H9 (cell line): ENCODE measurements at regions not wholly inside any gene's neighbourhood (a gene's known extent, or its start where the extent isn't known, plus 50 kb on each side); places are given as distances from the start of the nearest gene placed in this dataset.

Experiments
- DNase-seq: peaks from one replicate; pipeline ENCODE4 v3.0.0-alpha.2; 2017
- H2AFZ ChIP-seq: one replicate; pipeline ENCODE4 v1.6.1; 2013; ENCODE audit warnings: mild to moderate bottlenecking, low read length, control low read depth, moderate library complexity
- H2AK5ac ChIP-seq: 2 replicates; pipeline ENCODE4 v1.6.1; 2013; ENCODE audit warnings: low read length, control low read depth, mixed read lengths; ENCODE audit not compliant: insufficient read length
- H2BK120ac ChIP-seq: one replicate; pipeline ENCODE4 v1.6.1; 2013; ENCODE audit warnings: low read depth, mild to moderate bottlenecking, low read length, control low read depth, inconsistent platforms; ENCODE audit not compliant: poor library complexity, severe bottlenecking
- H2BK12ac ChIP-seq: 2 replicates; pipeline ENCODE4 v1.6.1; 2013; ENCODE audit warnings: low read length, control low read depth, mixed read lengths, low read depth; ENCODE audit not compliant: insufficient read length
- H2BK15ac ChIP-seq: 2 replicates; pipeline ENCODE4 v1.6.1; 2013; ENCODE audit warnings: low read depth, low read length, control low read depth
- H2BK20ac ChIP-seq: one replicate; pipeline ENCODE4 v1.6.1; 2013; ENCODE audit warnings: low read depth, mild to moderate bottlenecking, low read length, control low read depth, inconsistent platforms; ENCODE audit not compliant: poor library complexity, severe bottlenecking
- H2BK5ac ChIP-seq: 2 replicates; pipeline ENCODE4 v1.6.1; 2013; ENCODE audit warnings: low read length, control low read depth, mixed read lengths; ENCODE audit not compliant: insufficient read length
- H3K14ac ChIP-seq: 2 replicates; pipeline ENCODE4 v1.6.1; 2013; ENCODE audit warnings: low read length, control low read depth; ENCODE audit not compliant: insufficient read depth
- H3K18ac ChIP-seq: 2 replicates; pipeline ENCODE4 v1.6.1; 2013; ENCODE audit warnings: low read depth, mild to moderate bottlenecking, mixed read lengths, low read length, control low read depth; ENCODE audit not compliant: insufficient read length
- H3K23ac ChIP-seq: 2 replicates; pipeline ENCODE4 v1.6.1; 2013; ENCODE audit warnings: low read length, control low read depth, mixed read lengths, low read depth; ENCODE audit not compliant: insufficient read length
- H3K23me2 ChIP-seq: 2 replicates; pipeline ENCODE4 v1.6.1; 2013; ENCODE audit warnings: low read depth, mild to moderate bottlenecking, mixed read lengths, low read length, control low read depth; ENCODE audit not compliant: insufficient read length, poor library complexity, severe bottlenecking
- H3K27ac ChIP-seq: 2 replicates; pipeline ENCODE4 v1.5.1; 2013; ENCODE audit warnings: low read length, control low read depth, mixed read lengths, low read depth; ENCODE audit not compliant: insufficient read length
- H3K27me3 ChIP-seq: 2 replicates; pipeline ENCODE4 v1.6.1; 2013; ENCODE audit warnings: low read length, control low read depth, inconsistent platforms; ENCODE audit not compliant: insufficient read depth
- H3K4ac ChIP-seq: 2 replicates; pipeline ENCODE4 v1.6.1; 2013; ENCODE audit warnings: low read depth, mild to moderate bottlenecking, control low read depth, inconsistent platforms, low read length, moderate library complexity
- H3K4me1 ChIP-seq: 2 replicates; pipeline ENCODE4 v1.6.1; 2013; ENCODE audit warnings: low read length, control low read depth, inconsistent platforms; ENCODE audit not compliant: insufficient read depth
- H3K4me2 ChIP-seq: 2 replicates; pipeline ENCODE4 v1.6.1; 2013; ENCODE audit warnings: low read length, control low read depth, mixed read lengths; ENCODE audit not compliant: insufficient read length, insufficient read depth
- H3K56ac ChIP-seq: 2 replicates; pipeline ENCODE4 v1.6.1; 2013; ENCODE audit warnings: low read depth, mild to moderate bottlenecking, mixed read lengths, low read length, control low read depth; ENCODE audit not compliant: insufficient read length
- H3K79me1 ChIP-seq: 2 replicates; pipeline ENCODE4 v1.6.1; 2013; ENCODE audit warnings: low read depth, mild to moderate bottlenecking, moderate library complexity, low read length, control low read depth, inconsistent platforms; ENCODE audit not compliant: insufficient read depth, poor library complexity, severe bottlenecking
- H3K79me2 ChIP-seq: 2 replicates; pipeline ENCODE4 v1.6.1; 2013; ENCODE audit warnings: low read length, control low read depth, inconsistent platforms; ENCODE audit not compliant: insufficient read depth
- H3K9ac ChIP-seq: 2 replicates; pipeline ENCODE4 v1.6.1; 2013; ENCODE audit warnings: low read length, control low read depth, mixed read lengths; ENCODE audit not compliant: insufficient read length; ENCODE audit errors: extremely low read depth
- H3K9me3 ChIP-seq: one replicate; pipeline ENCODE4 v1.6.1; 2013; ENCODE audit warnings: low read depth, low read length, inconsistent platforms; ENCODE audit not compliant: control insufficient read depth
- H3T11ph ChIP-seq: one replicate; pipeline ENCODE4 v1.6.1; 2013; ENCODE audit warnings: mild to moderate bottlenecking, low read length, control low read depth, inconsistent platforms
- H4K20me1 ChIP-seq: one replicate; pipeline ENCODE4 v1.6.1; 2013; ENCODE audit not compliant: control insufficient read depth, insufficient read length, insufficient read depth
- H4K5ac ChIP-seq: 2 replicates; pipeline ENCODE4 v1.6.1; 2013; ENCODE audit warnings: low read depth, mild to moderate bottlenecking, mixed read lengths, low read length, control low read depth; ENCODE audit not compliant: insufficient read length
- H4K8ac ChIP-seq: replicated peaks from 2 replicates; pipeline ENCODE4 v1.6.1; 2013; ENCODE audit warnings: low read length, control low read depth, mixed read lengths, low read depth; ENCODE audit not compliant: insufficient read length
- H4K91ac ChIP-seq: 2 replicates; pipeline ENCODE4 v1.6.1; 2013; ENCODE audit warnings: low read depth, mild to moderate bottlenecking, moderate library complexity, mixed read lengths, low read length, control low read depth; ENCODE audit not compliant: insufficient read length
- H3K27ac Mint-ChIP-seq, 3 experiments: 2 replicates in 2 of 3; 3 replicates in 1 of 3; pipeline ENCODE4 v1.8.0; 2020 to 2021; ENCODE audit warnings: mixed read lengths in 3 of 3, mild to moderate bottlenecking in 1 of 3, moderate library complexity in 1 of 3
- H3K27me3 Mint-ChIP-seq: 2 replicates; pipeline ENCODE4 v1.8.0; 2021; ENCODE audit warnings: low read depth, mild to moderate bottlenecking, moderate library complexity, mixed read lengths
- H3K36me3 Mint-ChIP-seq, 3 experiments: 2 replicates in 2 of 3; 3 replicates in 1 of 3; pipeline ENCODE4 v1.8.0; 2020 to 2021; ENCODE audit warnings: low read depth in 3 of 3, mixed read lengths in 3 of 3; ENCODE audit not compliant: insufficient read depth in 1 of 3
- H3K4me1 Mint-ChIP-seq, 2 experiments: 2 replicates each; pipeline ENCODE4 v1.8.0; 2020; ENCODE audit warnings: mixed read lengths in 2 of 2
- H3K4me3 Mint-ChIP-seq, 2 experiments: 2 replicates in 1 of 2; 3 replicates in 1 of 2; pipeline ENCODE4 v1.8.0; 2020 to 2021; ENCODE audit warnings: mild to moderate bottlenecking in 2 of 2, mixed read lengths in 2 of 2, moderate library complexity in 1 of 2
- H3K9me3 Mint-ChIP-seq, 2 experiments: 2 replicates in 1 of 2; 3 replicates in 1 of 2; pipeline ENCODE4 v1.8.0; 2020; ENCODE audit warnings: mild to moderate bottlenecking in 2 of 2, mixed read lengths in 2 of 2, moderate library complexity in 1 of 2
- WGBS: extraction: QIAGEN DNeasy Blood & Tissue Kit; methylation state at CpG from one replicate; pipeline ENCODE4 v1.1.7; 2013; ENCODE audit warnings: missing lambda C conversion rate, low lambda C conversion rate, mixed read lengths; ENCODE audit not compliant: insufficient read length; ENCODE audit errors: extremely low coverage; 5-methylcytosine and 5-hydroxymethylcytosine counted together
- TF ChIP-seq, protein P1 (sequence below): fragments of 200-600 bp; sonication (generic); conservative IDR thresholded peaks from 3 replicates; pipeline ENCODE4 v1.8.0; 2021; ENCODE audit warnings: antibody characterized with exemption, mild to moderate bottlenecking

DNA sequence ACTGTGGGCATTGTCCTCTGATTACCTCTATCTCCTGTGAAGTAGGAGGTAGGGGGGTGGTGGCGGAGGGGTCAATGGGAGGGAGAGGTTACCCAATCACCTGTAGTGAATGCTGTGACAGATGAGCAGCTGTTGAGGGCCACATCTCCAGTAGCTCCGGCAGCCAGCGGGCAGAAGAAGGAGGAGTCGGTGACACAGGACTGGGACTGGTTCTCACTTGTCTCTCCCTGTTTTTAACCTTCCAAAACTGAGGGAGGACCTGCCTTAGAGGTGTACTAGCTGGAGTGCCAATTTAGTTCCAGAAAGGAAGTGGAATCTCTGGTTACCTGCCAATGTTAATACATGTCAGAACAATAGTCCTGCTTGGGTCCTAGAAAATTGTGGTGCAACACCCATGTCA lies 56.2 kb upstream of the ENAH start:
- H3K9ac ChIP-seq: no peak overlapping the region
- no peak overlapping the region for H3K14ac ChIP-seq
- no peaks in the 10 kb centered on the region for H3K9me3 Mint-ChIP-seq
- no peak overlapping the region for H3K23ac ChIP-seq
- H2AK5ac ChIP-seq: no peak overlapping the region
- no peak overlapping the region for H4K5ac ChIP-seq
- no peak overlapping the region for H4K91ac ChIP-seq
- H3K27me3 Mint-ChIP-seq: no peaks in the 10 kb centered on the region; the same call in 1 of the 2 replicates
- no peak overlapping the region for H2AFZ ChIP-seq
- H2BK120ac ChIP-seq: no peak overlapping the region
- no peaks in the 10 kb centered on the region for H3K23me2 ChIP-seq
- H4K20me1 ChIP-seq: no peaks in the 10 kb centered on the region
- no peaks in the 10 kb centered on the region for H3K9me3 ChIP-seq
- H3K79me1 ChIP-seq: no peaks in the 10 kb centered on the region
- no peak overlapping the region for H3T11ph ChIP-seq
- H3K18ac ChIP-seq: no peak overlapping the region
- no CpG with 5 or more reads among the region's 4 CpGs for WGBS
- H3K79me2 ChIP-seq: no peaks in the 10 kb centered on the region
- H3K4me1 Mint-ChIP-seq: peaks cover 8 to 11% of the 10 kb centered on the region in 2 experiments
- H3K27me3 ChIP-seq: no peaks in the 10 kb centered on the region
- no peak overlapping the region for H3K4me3 Mint-ChIP-seq
- no peak for DNase-seq
- H3K4ac ChIP-seq: no peak overlapping the region
- no peak overlapping the region for H2BK20ac ChIP-seq
- H3K4me1 ChIP-seq: peaks cover 2% of the 10 kb centered on the region; the same call in 1 of the 2 replicates
- no peak overlapping the region for H3K4me2 ChIP-seq
- H3K27ac ChIP-seq: no peak overlapping the region
- no peak overlapping the region for H2BK5ac ChIP-seq
- H3K56ac ChIP-seq: no peak overlapping the region
- no peaks in the 10 kb centered on the region for H3K36me3 Mint-ChIP-seq
- TF ChIP-seq, protein P1, sequence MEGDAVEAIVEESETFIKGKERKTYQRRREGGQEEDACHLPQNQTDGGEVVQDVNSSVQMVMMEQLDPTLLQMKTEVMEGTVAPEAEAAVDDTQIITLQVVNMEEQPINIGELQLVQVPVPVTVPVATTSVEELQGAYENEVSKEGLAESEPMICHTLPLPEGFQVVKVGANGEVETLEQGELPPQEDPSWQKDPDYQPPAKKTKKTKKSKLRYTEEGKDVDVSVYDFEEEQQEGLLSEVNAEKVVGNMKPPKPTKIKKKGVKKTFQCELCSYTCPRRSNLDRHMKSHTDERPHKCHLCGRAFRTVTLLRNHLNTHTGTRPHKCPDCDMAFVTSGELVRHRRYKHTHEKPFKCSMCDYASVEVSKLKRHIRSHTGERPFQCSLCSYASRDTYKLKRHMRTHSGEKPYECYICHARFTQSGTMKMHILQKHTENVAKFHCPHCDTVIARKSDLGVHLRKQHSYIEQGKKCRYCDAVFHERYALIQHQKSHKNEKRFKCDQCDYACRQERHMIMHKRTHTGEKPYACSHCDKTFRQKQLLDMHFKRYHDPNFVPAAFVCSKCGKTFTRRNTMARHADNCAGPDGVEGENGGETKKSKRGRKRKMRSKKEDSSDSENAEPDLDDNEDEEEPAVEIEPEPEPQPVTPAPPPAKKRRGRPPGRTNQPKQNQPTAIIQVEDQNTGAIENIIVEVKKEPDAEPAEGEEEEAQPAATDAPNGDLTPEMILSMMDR: no peak
- no peak overlapping the region for H2BK15ac ChIP-seq
- H3K27ac Mint-ChIP-seq: no peak overlapping the region
- no peak overlapping the region for H2BK12ac ChIP-seq
- no peak overlapping the region for H4K8ac ChIP-seq
